ENCODE measurements at regions not wholly inside any gene's neighbourhood (a gene's known extent, or its start where the extent isn't known, plus 50 kb on each side); places are given as distances from the start of the nearest gene placed in this dataset.
A peak's percentile ranks its signal among the peaks of the same experiment; 100 is the strongest.

DNA sequence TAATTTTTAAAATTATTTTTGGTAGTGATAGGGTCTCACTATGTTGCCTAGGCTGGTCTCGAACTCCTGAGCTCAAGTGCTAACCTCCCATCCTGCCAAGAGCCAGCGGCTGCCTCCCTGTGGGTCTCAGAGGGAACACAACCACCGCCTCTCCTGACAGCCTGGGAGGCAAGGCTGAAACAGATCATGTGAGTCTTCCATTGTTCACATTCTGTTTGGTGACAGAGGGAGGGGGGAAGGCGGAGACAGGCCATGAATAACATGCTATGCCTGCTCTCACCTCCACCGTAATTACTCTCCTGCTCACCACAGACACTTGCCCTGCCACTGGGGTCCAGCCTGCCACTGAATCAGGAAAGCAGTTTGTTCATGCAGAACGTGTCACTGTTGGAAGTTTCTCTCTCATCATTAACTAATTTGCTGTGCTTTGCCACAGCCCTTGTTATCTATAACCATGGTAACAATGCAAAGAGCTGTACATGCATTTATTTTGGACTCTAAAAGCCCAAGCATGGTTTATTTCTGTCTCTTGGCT lies 78.4 kb upstream of the RASGRF1 start:
- peak overlapping the region; percentile 61; the same call in 1 of the 2 replicates for H3K27ac ChIP-seq
- TF ChIP-seq, protein P1, sequence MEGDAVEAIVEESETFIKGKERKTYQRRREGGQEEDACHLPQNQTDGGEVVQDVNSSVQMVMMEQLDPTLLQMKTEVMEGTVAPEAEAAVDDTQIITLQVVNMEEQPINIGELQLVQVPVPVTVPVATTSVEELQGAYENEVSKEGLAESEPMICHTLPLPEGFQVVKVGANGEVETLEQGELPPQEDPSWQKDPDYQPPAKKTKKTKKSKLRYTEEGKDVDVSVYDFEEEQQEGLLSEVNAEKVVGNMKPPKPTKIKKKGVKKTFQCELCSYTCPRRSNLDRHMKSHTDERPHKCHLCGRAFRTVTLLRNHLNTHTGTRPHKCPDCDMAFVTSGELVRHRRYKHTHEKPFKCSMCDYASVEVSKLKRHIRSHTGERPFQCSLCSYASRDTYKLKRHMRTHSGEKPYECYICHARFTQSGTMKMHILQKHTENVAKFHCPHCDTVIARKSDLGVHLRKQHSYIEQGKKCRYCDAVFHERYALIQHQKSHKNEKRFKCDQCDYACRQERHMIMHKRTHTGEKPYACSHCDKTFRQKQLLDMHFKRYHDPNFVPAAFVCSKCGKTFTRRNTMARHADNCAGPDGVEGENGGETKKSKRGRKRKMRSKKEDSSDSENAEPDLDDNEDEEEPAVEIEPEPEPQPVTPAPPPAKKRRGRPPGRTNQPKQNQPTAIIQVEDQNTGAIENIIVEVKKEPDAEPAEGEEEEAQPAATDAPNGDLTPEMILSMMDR (conservative IDR thresholded peaks at IDR 0.05) = no peak

DNA sequence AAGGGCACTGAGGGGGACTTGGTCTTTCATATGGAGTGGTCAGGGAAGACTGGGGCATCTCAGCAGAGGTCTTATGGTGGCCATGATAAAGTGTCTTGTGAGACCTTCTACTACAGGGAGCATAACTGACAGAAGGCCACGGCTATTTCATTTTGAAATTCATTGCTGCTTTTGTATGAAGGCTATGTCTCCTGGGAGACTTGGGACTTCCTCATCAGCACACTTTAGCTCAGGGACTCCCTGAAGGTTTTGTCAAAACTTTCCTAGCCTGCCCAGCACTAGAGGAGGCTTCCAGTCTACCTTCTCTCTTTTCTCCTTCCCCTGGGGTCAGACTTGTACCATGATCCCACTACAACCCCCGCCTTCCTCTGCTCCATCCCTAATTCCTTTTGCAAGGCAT lies 77.2 kb upstream of the RASGRF1 start:
- no peak overlapping the region for H3K27ac ChIP-seq
- TF ChIP-seq, protein P1 (conservative IDR thresholded peaks at IDR 0.05) = no peak

DNA sequence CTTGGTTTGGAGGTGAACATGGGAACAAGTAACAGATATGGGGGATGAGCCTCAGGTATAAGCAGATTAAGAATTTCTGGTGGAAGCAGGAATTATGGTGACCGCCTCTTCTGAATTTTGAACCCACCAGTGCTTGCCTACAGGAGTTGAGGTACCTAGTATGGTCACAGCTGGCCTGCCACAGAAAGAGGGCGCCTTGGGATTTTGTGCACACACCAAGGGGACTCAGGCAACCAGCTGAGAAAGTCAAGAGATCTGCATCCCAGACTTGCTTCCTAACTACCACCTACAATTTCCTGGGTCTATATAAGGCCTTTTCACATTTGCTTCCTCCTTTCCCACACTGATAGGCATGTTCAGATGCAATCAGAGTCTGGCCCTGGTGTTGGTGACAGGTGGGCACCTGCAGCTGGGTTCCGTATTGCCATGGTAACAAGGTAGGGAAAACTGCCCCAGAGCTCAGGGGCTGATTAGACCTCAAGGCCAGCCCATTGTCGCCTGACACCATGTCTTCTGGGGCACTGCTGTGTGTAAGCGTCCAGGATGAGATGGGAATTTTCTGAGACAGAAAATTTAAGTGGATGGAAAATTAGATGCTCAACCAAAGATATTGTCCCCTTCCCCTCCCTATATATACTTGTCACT lies 75.9 kb upstream of the RASGRF1 start:
- no peak overlapping the region for H3K27ac ChIP-seq
- TF ChIP-seq, protein P1 (conservative IDR thresholded peaks at IDR 0.05) = no peak

DNA sequence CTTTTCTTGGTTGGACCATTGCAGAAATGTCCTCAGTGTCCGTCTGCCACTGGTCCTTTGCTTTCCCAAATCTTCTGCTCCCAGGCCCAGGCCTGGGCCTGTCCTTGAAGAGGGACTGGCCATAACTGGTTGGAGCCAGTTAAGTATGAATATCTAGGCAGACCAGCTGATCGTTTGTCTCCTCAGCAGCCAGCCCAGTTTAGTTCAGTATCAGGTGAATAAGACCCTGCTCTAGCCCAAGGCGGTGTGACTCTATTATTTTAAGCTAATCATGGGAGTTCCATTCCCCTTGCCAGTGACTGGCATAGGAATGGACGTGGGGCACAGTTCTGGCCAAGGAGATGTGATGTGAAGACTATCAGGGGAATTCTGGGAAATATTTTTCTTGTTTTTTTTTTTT lies 73.9 kb upstream of the RASGRF1 start:
- TF ChIP-seq, protein P1 (conservative IDR thresholded peaks at IDR 0.05) = no peak
- no peak overlapping the region for H3K27ac ChIP-seq

DNA sequence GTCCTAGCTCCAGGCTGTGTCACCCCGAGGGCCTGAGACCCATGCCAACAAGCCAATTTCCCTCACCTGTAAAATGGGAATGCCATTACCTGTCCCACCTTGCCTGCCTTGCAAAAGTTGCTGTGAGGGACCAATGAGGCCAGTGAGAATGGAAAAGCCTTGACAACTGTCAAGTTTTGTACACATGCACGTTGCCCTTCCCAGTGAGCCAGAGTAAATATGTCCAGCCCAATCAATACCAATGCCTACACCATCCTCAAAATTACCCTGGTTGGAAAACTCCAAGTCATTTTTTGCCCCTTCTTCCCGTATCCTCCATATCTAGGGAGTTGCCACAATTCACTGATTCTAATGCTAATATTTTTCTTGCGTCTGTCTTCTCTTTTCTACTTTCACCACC lies 73.5 kb upstream of the RASGRF1 start:
- H3K27ac ChIP-seq = no peak overlapping the region
- TF ChIP-seq, protein P1 (conservative IDR thresholded peaks at IDR 0.05) = no peak

DNA sequence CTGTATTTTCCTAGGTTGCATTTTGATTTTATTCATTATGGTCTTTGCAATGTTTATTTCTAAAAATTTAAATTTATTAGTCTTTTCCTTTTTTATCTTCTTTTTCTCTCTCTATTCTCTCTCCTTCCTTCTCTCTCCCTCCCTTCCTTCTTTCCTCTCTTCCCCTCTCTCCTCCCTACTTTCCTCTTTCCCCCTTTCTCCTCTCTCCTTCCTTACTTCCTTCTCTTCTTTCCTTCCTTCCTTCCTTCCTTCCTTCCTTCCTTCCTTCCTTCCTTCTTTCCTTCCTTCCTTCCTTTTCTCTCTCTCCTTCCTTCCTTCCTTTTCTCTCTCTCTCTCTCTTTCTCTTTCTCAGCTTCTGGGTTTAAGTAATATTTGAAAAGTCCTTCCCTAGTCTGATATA lies 72.8 kb upstream of the RASGRF1 start:
- TF ChIP-seq, protein P1 (conservative IDR thresholded peaks at IDR 0.05) = no peak
- no peak overlapping the region for H3K27ac ChIP-seq

DNA sequence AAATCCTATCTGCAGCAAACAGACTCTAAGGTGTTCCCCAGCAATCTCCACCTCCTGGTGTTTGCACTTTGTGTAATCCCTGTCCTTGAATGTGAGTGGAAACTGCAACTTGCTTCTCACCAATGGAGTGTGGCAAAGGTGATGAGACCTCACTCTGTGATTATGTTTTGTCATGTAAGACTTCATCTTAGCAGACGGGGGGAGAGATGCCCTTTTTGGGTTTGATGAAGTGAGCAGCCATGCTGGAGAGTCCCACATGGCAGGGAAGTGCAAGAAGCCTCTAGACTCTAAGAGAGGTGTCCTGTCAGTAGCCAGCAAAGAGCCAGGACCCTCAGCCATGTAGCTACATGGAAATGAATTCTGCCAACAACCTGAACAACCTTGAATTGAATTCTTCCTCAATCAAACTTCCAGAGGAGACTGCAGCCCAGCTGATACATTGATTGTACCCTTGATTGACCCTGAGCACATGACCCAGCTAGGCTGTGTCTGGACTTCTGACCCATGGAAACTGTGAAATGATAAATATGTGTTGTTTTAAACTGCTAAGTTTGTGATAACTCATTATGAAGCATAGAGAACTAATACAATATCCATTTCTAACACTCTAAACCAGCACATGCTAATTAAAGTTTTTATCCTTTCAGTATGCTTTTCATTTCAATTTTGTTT lies 71.4 kb upstream of the RASGRF1 start:
- peak overlapping the region; percentile 3; the same call in 1 of the 2 replicates for H3K27ac ChIP-seq
- TF ChIP-seq, protein P1 (conservative IDR thresholded peaks at IDR 0.05) = no peak
